Ovary (tissue), 3 donors: ENCODE measurements at regions not wholly inside any gene's neighbourhood (a gene's known extent, or its start where the extent isn't known, plus 50 kb on each side); places are given as distances from the start of the nearest gene placed in this dataset.

Experiments
- EP300 ChIP-seq: sonication (generic); formaldehyde crosslinking; IDR thresholded peaks from one replicate; pipeline ENCODE4 v1.6.1; 2017; ENCODE audit warnings: antibody characterized with exemption
- POLR2A ChIP-seq: fragments of 450-650 bp; IDR thresholded peaks from one replicate; pipeline ENCODE4 v1.6.1; 2017; ENCODE audit warnings: antibody characterized with exemption, mild to moderate bottlenecking, moderate library complexity
- TF ChIP-seq, protein P1 (sequence below), 3 donors: fragments of 450-650 bp in 2 of 3; fragments of 200-600 bp in 1 of 3; IDR thresholded peaks; one replicate each; pipeline versions ENCODE4 v1.5.1 to v1.8.0; 2016 to 2022; ENCODE audit warnings: antibody characterized with exemption in 3 of 3, mild to moderate bottlenecking in 1 of 3
- donor health status: DM: no; HTN: no; CAD: no.

- no peak for TF ChIP-seq POLR2A
- TF ChIP-seq, protein P1, sequence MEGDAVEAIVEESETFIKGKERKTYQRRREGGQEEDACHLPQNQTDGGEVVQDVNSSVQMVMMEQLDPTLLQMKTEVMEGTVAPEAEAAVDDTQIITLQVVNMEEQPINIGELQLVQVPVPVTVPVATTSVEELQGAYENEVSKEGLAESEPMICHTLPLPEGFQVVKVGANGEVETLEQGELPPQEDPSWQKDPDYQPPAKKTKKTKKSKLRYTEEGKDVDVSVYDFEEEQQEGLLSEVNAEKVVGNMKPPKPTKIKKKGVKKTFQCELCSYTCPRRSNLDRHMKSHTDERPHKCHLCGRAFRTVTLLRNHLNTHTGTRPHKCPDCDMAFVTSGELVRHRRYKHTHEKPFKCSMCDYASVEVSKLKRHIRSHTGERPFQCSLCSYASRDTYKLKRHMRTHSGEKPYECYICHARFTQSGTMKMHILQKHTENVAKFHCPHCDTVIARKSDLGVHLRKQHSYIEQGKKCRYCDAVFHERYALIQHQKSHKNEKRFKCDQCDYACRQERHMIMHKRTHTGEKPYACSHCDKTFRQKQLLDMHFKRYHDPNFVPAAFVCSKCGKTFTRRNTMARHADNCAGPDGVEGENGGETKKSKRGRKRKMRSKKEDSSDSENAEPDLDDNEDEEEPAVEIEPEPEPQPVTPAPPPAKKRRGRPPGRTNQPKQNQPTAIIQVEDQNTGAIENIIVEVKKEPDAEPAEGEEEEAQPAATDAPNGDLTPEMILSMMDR (IDR thresholded peaks at IDR 0.05) = no peak
- TF ChIP-seq EP300 = no peak
Observed at GRCh38 chr14:98503086-98503815, 768.7 kb downstream of the BCL11B start.
